Fibroblast of peridontal ligament (primary cell): ENCODE measurements at regions not wholly inside any gene's neighbourhood (a gene's known extent, or its start where the extent isn't known, plus 50 kb on each side); places are given as distances from the start of the nearest gene placed in this dataset.

Source experiments
- DNase-seq: peaks from one replicate; pipeline ENCODE4 v3.0.0-alpha.2; 2010; ENCODE audit errors: extremely low read depth

DNA sequence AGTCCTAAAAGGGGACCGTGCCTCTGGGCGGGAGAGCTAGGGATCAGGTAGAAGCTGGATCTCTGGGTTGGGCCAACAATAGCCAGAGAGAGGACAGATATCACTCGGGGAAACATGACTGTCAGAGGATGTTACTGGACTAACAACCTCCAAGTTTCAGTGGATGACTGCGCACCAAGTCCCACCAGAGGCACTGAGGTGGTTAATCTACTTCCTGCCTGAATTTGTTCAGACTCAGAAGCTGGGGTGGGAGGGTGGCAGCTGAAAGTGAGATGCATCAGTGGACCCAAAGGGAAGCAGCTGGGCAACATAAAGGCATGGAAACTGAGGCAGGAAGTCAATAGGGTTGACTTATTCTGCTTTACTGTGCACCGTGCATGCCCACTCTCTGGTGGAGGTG, 130.1 kb upstream of the SLC44A1 start:
- no peak for DNase-seq

DNA sequence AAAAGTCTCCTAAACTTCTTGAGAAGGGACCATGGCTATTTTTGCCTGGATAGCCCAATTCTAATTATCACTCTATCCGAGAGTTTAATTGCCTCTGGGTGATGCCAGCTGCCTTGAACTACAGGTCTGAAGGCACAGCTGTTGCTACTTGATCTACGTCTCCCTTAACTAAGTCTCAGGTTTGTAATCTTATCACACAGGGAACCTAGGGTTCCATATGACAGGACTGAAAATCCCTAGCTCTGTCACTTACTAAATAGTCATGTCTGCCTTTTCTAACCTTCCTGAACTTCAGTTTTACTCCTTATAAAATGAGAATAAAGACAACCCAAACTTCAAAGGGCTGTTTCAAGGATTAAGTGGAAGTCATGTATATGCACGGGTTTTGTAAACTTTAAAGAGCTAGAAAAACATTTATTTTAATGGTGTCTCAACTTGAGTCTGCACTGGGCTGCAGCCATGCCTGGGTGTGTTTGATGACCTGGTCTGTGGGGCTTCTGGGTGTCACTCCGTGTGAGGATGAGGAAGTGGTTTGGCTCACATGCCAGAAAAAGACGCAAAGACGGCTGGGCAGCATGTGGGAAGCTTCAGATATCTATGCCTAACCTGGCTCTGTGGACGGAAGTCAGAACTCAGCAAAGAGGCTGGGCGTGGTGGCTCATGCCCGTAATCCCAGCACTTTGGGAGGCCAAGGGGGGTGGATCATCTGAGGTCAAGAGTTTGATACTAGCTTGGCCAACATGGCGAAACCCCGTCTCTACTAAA, 129.3 kb upstream of the SLC44A1 start:
- no peak for DNase-seq

DNA sequence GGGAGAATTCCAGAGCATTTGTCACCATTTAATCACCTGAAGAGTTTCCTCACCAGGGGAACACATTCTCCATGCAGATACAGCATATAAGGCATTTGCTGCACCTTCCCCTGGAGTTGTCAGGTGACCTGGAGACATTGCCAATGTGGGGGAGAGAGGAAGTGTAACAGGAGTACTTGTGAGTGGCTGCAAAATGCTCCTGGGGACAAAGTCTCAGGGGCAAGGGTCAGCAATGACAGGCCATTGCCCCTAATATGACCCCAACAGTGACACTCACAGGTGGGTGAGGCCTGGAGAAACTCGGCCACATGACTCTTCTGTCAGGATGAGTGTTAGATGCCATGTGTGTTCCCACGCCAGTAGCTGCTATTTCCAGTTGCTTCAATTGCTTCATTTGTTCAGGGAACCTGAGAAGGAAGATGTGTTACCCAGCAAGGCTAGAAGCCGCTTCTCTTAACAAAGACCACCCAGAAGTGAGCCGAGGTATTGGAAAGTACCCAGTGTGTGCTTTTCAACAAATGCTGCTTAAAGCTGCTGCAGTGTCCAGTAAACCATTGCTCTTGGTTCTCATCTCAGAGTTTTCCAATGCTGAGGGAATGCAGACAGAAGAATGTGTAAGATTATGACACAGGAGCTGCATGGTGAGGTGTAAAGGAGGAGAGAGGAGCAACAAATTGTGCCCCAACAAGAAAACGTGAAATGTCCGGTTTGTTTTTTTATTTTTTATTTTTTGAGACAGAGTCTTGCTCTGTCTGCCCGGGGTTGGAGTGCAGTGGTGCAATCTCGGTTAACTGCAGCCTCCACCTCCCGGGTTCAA, 128.2 kb upstream of the SLC44A1 start:
- DNase-seq = no peak

DNA sequence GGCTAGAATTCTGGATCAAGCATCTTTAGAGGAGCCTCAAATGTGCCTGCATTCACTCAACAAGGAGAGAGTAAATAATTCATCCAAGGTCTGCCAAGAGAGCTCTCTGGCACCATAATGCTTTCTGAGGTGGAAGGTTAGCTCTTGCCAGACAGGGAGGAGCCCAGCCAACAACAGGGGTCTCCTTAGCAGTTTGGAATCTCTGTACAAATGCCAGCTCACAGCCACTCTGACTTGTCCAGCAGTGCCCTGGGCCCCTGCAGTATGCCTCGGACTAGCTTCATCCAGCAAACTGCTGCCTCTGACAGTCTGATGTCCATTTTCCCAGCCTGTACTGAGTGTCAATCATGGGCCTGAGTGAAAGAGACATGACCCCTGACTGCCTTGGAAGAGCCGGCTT, 127.2 kb upstream of the SLC44A1 start:
- DNase-seq = no peak

DNA sequence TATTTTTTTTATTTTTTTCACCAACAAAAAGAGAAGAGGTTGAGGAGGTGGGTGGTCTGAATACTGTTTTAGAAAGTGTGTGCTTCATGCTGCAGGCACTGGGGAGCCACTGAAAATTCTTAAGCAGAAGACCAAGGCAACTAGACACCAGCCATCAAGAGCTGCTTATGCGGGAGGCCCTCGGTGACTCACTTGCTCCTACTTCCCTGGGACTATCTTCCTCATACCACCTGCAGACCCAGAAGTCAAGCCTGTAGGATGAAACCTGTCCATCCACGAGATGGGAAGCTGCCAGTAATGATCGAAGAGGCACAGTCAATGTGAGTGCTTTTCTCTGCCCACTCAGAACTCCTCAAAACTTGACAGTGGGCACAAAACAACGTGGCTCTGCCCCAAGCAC, 125.8 kb upstream of the SLC44A1 start:
- DNase-seq = no peak

DNA sequence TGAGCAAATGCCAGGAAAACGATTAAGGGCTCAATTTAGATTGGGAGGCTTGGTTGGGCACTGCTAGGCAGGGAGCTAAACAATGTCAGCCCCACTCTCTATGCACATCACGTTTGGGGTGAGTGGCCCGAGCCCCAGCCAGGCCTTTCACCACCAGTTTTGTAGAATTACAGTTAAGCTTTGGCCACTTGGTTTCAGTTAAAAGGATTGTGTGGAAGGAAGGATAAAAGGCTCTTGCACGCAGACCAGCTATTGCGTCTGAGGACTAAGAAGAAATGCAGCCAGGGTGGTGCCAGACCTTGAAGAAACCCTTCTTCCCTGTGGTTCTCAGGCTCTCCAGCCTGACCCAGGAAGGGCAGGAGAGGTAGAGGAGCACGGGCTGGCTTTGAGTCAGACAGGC, 125.3 kb upstream of the SLC44A1 start:
- no peak for DNase-seq

DNA sequence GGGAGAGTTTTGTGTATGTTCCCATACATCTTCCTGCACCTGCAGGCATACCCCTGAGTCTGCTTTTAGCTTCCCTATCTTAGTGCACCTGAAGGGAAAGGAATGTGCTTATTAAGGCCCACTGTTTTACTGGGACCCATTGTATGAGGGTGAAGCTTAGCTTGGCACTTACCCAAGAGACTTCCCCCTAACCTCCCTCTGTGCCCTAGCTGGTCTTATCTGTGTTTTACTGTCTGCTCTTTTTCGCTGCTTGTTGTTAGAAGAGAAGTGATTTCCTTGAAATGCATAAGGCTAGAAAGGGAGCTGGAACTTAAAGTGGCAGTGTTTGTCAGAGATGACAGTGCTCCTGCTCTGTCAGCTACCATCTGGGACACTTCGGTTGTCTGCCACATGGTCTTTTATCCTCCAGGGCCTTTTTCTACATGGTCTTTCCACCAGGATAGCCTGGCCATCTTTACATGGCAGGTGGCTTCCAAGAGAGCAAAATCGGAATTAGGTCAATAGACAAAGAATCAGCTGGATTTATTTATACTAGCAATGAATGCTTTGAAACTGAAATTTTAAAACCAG, 122.5 kb upstream of the SLC44A1 start:
- no peak for DNase-seq

DNA sequence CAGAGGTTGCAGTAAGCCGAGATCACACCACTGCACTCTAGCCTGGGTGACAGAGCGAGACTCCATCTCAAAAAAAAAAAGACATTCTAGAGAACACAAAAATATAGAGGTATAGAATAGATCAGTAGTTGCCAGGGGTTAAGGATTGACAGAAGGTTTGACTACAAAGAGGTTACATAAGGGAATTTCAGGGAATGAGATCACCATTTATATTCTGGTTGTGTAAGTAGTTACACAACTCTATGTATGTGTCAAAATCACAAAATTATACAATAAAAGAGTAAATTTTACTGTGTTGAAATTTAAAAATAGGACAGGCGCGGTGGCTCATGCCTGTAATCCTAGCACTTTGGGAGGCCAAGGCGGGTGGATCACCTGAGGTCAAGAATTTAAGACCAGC, 119.9 kb upstream of the SLC44A1 start:
- DNase-seq = peak; percentile 41

DNA sequence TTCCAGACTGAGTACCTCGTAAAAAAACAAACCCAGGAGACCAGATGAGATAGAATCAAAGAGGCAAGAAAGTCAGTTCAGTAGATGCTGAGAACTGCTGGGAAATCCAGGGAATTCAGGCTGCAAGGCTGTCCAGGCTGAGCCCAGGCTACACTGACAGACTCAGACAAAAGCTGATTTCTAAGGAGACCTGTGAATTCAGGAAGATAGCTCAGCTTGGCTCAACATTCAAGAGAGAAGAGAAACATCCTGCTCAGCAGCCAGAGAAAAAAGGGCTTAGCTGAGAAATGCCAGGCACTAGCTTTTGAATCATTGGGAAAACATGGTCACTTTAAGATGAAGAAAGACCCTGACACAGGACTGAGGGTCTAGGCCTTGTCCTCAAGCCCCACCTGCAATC, 118.2 kb upstream of the SLC44A1 start:
- no peak for DNase-seq

DNA sequence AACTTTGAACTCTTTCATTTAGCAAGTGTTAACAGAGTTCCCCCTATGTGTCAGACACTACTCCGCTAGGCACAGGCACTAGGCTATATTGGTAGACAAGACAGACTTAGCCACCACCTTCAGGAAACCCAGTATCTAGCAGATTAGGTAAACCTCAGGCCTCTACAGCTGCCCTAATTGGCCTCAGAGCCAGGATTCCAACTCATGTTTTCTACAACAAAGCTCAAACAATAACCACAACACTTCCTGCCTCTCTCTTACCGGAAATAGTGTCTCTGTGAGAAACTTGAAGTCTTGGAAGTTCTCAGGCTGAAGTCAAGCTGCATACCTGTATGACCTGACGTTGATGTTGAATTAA, 116.6 kb upstream of the SLC44A1 start:
- no peak for DNase-seq

DNA sequence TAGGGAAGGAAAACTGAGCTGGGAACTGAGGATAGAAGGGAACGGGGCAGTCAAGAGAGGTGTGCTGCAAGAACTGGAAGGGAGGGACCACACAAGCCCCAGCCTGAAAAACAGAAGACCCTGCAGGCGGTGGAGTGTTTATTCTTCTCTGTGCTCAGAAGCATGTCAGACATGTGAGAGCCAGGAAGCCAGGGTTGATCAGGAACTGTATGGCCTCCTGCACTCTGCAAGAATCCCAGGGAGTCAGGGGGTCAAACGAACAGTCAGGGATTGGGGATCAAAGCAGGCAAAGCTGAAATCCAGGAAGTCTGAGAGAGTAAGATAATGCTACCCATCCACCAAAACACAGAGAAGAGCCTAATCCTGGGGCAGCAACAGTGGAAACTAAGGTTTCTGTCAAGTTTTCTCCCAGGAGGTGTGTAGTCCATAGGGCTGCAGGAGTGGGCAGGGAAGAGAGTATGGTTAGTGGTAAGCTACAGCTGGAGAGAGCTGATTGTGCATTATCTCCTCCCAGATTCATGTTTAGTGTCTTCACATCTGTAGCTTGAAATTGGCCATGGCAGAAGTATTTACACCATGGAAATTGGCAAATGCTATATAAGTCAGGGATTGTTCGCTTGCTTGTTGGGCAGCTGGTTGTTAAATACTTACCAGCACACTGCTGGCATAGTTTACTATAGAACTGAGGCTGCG, 115.4 kb upstream of the SLC44A1 start:
- no peak for DNase-seq

DNA sequence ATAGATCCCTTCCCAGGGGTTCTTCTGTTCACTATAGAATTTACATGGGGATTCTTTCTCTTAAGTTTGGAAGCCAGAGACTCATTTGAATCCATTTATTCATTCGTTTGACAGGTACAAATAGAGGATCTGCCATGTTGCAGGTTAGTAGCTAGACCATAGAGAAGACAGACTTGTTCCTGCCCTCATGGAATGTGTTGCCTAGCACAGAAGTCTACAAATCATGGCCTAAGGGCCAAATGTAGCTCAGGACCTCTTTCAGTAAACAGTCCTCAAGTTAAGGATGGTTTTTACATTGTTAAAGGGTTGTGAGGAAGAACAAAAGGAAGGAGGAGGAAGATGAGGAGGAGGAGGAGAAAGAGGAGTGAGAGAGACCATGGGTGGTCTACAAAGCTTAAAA, 114.7 kb upstream of the SLC44A1 start:
- no peak for DNase-seq

DNA sequence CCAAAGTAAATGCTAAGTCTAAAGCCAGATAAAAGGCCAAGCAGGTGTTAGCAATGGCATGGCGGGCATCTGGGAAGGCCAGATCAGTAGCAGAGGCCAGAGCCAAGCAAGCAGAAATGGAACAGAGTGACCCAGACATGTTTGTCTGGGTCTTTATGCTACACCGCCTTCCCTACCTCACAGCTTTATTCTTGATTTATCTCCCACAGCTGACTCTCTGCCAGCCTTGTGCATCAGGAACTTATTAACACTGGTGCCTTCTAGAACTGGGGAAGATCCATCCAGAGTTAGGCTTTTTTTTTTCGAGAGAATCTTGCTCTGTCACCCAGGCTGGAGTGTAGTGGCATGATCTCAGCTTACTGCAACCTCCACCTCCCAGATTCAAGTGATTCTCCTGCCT, 112.5 kb upstream of the SLC44A1 start:
- no peak for DNase-seq

DNA sequence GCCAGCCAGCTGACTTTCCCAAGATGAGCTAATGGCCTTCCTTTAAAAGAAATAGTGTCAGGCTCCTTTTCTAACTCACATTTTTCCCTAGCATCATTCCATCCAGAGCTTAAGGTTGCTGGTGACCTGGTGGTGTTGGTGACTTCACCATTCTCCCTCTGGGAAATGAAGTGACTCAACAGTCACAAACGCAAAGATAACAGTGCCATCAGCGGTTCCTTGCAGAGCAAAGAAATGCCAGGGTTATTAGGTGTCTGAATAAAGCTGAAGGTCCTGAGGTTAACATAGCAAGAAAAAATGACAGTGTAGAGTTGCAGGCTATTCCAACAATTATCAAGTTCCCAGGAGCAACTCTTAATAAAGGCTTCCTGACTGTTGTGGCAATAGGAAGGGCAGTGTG, 111.8 kb upstream of the SLC44A1 start:
- no peak for DNase-seq

DNA sequence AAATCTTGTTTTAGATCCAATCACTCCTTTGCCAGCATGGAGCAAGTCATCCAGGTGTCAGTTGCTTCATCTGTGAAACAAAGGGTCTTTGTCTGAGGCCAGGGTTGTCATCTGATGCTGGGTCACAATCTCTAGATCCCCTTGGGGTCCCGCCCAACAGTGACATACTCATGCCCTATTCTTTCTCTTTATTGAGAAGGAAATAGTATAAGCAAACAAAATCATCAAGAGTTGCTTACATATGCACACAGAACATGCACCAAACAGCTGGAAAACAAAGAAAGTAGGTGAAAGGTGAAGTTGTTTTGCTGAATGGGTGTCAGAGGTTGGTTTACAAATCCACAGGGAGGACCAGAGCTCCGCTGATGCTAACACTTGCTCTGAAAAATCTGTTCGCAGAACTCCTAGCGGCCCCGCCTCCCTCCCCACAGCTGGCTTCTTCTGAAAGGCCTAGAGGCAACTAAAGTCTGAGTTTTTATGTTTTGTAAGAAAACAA, 106.1 kb upstream of the SLC44A1 start:
- peak; percentile 41 for DNase-seq

DNA sequence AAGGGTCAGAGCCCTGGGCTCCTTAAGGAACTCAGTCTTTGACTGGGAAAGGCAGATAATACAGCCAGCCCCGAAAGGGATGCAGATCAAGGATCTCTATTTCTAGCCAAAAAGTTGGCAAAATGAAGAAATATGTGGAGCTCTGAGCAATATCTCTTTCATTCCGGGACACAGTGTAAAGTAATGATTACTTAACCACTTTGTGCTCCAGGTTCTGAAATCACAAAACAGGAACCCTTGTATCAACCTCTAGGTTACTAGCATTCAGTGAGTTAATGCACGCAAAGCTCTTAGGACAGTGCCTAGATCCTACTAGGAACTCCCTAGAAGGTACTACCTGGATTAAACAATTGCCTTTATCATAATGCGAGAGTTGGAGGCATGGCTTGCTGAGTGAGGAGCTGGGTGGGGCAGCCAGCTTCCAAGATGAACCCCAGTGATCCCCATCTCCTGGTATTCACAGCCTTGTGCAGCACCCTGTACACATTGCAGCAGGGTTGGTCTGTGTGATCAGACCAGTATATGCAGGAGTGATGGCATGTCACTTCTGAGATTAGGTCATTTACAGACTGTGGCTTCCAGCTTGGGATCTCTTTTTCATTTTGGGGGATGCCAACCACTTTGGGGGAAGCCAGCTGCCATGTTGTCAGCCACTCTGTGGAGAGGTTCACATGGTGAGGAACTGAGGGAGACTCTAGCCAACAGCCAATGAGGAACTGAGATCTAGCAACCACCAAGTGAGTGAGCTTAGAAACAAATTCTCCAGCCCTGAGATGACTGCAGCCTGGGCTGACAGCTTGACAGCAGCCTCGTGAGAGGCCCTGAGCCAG, 103.1 kb upstream of the SLC44A1 start:
- DNase-seq = no peak

DNA sequence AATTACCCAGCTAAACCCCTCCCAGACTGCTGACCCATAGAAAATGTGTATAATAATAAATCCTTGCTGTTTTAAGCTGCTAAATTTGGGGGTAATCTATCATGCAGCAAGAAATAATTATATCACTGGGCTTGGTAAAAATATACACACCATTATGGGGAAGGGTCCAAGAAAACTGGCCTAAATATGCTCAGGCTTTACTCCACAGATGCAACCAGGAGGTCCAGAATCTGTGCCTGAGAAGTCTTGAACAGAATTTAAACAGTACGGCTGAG, 102.5 kb upstream of the SLC44A1 start:
- DNase-seq = no peak

DNA sequence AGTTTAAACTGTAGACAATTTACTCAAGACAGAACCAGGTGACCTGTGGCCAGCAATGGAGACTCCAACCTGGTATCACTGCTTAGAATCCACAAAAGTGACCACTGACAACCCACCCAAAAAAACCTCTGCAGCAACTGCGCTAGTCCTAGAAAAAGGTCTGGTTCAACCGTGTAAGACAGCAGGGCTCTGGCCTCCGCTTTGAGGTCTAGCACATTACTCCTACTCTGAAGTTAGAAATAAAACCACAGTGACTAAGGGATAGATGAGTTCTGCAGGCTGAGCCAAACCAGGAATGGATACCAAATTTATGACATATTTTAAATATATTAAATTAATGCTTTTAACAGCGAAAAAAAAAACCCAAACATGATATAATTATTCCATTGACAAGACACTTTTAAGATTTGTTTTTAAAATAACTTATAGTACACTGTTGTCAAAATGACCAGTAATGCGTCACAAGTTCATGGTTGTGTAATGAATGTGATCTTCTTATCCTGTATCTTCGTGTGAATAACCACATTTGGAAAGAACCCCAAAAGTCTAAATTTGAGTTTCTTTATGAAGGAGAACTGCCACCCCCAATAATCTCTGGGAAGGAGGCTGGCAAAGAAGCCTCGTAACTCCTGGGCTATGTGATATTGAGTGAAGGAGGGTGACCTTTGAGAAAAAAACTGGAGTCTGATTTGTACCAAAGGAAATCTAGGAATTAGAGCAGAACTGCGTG, 101.9 kb upstream of the SLC44A1 start:
- DNase-seq = peak; percentile 64

DNA sequence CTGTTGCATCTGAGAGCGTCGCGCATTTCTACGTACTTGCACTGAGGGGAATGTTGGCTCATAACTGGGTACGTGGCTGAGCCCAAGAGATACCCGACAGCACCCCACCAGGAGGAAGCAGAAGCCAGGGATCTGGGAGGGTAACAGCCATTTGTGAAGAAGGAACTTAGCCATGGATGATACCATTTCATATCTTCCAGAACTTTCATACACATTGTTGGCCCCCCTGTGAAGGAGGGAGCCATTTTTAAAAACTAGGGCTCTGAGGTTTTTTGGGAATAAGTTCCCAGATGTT, 101.4 kb upstream of the SLC44A1 start:
- DNase-seq = no peak

DNA sequence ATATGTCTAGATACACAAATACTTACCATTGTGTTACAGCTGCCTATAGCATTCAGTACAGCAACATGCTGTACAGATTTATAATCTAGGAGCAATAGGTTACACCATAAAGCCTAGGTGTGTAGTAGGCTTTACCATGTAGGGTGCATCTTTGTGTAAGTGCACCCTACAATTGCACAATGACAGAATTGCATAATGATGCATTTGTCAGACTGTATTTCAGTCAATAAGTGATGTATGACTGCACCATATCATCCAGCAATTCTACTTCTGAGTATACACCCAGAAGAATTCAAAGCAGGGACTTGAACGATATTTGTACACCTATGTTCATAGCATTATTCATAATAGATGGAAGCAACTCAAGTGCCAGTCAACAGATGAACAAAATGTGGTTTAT, 100.4 kb upstream of the SLC44A1 start:
- no peak for DNase-seq

DNA sequence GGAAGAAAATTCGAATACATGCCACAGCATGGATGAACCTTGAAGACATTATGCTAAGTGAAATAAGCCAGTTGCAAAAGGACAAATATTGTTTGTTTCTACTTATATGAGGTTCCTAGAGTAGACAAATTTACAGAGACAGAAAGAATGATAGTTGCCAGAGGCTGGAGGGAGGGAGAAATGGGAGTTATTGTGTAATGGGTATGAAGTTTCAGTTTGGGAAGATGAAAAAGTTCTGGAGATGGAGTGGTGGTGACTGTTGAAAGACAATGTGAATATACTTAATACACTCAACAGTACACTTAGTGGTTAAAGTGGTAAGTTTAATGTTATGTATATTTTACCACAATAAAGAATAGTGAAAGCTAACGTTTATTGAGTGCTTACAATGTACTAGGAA, 99.6 kb upstream of the SLC44A1 start:
- DNase-seq = peak; percentile 64
